DND-41 (cell line): ENCODE measurements at regions not wholly inside any gene's neighbourhood (a gene's known extent, or its start where the extent isn't known, plus 50 kb on each side); places are given as distances from the start of the nearest gene placed in this dataset.

ENCODE experiments used
- CTCF ChIP-seq: IDR thresholded peaks from 2 replicates; pipeline ENCODE4 v1.5.1; 2012; ENCODE audit warnings: borderline replicate concordance, low read length, moderate library complexity, mild to moderate bottlenecking; ENCODE audit not compliant: poor library complexity, severe bottlenecking; ENCODE audit errors: extremely low read depth
- EZH2 ChIP-seq: IDR thresholded peaks from 3 replicates; pipeline ENCODE4 v1.6.1; 2012; ENCODE audit warnings: borderline replicate concordance, low read depth, mild to moderate bottlenecking, moderate library complexity, low read length, inconsistent platforms; ENCODE audit not compliant: severe bottlenecking

GRCh38 chr6:133179481-133179880 is 61.7 kb upstream of the EYA4 start:
- TF ChIP-seq CTCF, result no peak
- TF ChIP-seq EZH2, result no peak
